H1 (cell line): ENCODE measurements at regions not wholly inside any gene's neighbourhood (a gene's known extent, or its start where the extent isn't known, plus 50 kb on each side); places are given as distances from the start of the nearest gene placed in this dataset.

Experiments used
- CTCF ChIA-PET: fragments of 300-600 bp; sonication (Branson Sonifier 250); formaldehyde crosslinking; loops from one replicate; lab custom pipeline; 2021; ENCODE audit not compliant: partially characterized antibody; lab: Charles Lee
- POLR2A ChIA-PET: fragments of 300-600 bp; sonication (Branson Sonifier 250); formaldehyde crosslinking; loops from one replicate; lab custom pipeline; 2021; ENCODE audit warnings: inconsistent platforms; ENCODE audit not compliant: partially characterized antibody; lab: Charles Lee
- DNase-seq, 2 experiments: peaks; one replicate each; pipeline versions ENCODE4 v3.0.0 to v3.0.0-alpha.2; 2010 to 2022; ENCODE audit warnings: low spot score in 2 of 2, low read depth in 1 of 2, mixed read lengths in 1 of 2
- FAIRE-seq: peaks from 2 replicates; lab custom pipeline; 2011; peaks lifted over from hg19 to GRCh38; lab: Jason Lieb, UNC
- H2AFZ ChIP-seq: 2 replicates; pipeline ENCODE4 v1.8.1; 2012; ENCODE audit warnings: low read length, inconsistent platforms
- H2AK5ac ChIP-seq: 2 replicates; pipeline ENCODE4 v1.6.1; 2013; ENCODE audit warnings: low read depth, low read length
- H2BK120ac ChIP-seq: replicated peaks from 2 replicates; pipeline ENCODE3; 2013; ENCODE audit warnings: low read depth, low read length, inconsistent platforms
- H2BK12ac ChIP-seq: 2 replicates; pipeline ENCODE4 v1.6.1; 2013; ENCODE audit warnings: low read depth, low read length
- H2BK15ac ChIP-seq: 2 replicates; pipeline ENCODE4 v1.6.1; 2013; ENCODE audit warnings: low read length
- H2BK20ac ChIP-seq: 2 replicates; pipeline ENCODE4 v1.6.1; 2013; ENCODE audit warnings: low read length
- H2BK5ac ChIP-seq: 2 replicates; pipeline ENCODE4 v1.6.1; 2013; ENCODE audit warnings: low read depth, low read length
- H3K14ac ChIP-seq: 2 replicates; pipeline ENCODE4 v1.6.1; 2013; ENCODE audit warnings: inconsistent platforms; ENCODE audit not compliant: insufficient read length
- H3K18ac ChIP-seq: 2 replicates; pipeline ENCODE4 v1.6.1; 2013; ENCODE audit warnings: low read length; ENCODE audit errors: extremely low read depth
- H3K23ac ChIP-seq: 2 replicates; pipeline ENCODE4 v1.6.1; 2013; ENCODE audit warnings: inconsistent platforms; ENCODE audit not compliant: insufficient read length
- H3K23me2 ChIP-seq: 2 replicates; pipeline ENCODE4 v1.6.1; 2013; ENCODE audit warnings: low read depth, low read length
- H3K27ac ChIP-seq: 2 replicates; pipeline ENCODE4 v1.6.1; 2011; ENCODE audit warnings: low read depth, low read length, inconsistent platforms
- H3K27me3 ChIP-seq, 4 experiments: replicated peaks in 1 of 4; 1 replicate in 1 of 4; 2 replicates in 3 of 4; pipeline versions ENCODE4 v1.6.1 to v1.8.1; 2011 to 2013; ENCODE audit warnings: low read length in 3 of 4, mild to moderate bottlenecking in 3 of 4, inconsistent platforms in 2 of 4, mixed read lengths in 2 of 4, moderate library complexity in 1 of 4; ENCODE audit not compliant: control insufficient read depth in 3 of 4, insufficient read depth in 3 of 4; ENCODE audit errors: extremely low read depth in 1 of 4
- H3K36me3 ChIP-seq, 4 experiments: 2 replicates each; pipeline versions ENCODE4 v1.6.1 to v1.8.1; 2011 to 2013; ENCODE audit warnings: mild to moderate bottlenecking in 4 of 4, low read length in 3 of 4, moderate library complexity in 2 of 4, control low read depth in 1 of 4, inconsistent platforms in 1 of 4; ENCODE audit not compliant: insufficient read depth in 4 of 4, control insufficient read depth in 2 of 4
- H3K4ac ChIP-seq: replicated peaks from 2 replicates; pipeline ENCODE3; 2013; ENCODE audit warnings: low read length, low read depth, mixed read lengths, inconsistent platforms; ENCODE audit not compliant: insufficient read length
- H3K4me1 ChIP-seq, 4 experiments: replicated peaks in 1 of 4; 1 replicate in 1 of 4; 2 replicates in 3 of 4; pipeline versions ENCODE4 v1.6.1 to v1.8.1; 2011 to 2013; ENCODE audit warnings: low read length in 3 of 4, inconsistent platforms in 2 of 4, mixed read lengths in 1 of 4; ENCODE audit not compliant: insufficient read depth in 4 of 4, control insufficient read depth in 3 of 4
- H3K4me2 ChIP-seq, 2 experiments: 2 replicates each; pipeline versions ENCODE4 v1.6.1 to v1.8.1; 2011 to 2013; ENCODE audit warnings: low read depth in 2 of 2, low read length in 2 of 2, control low read depth in 1 of 2, inconsistent platforms in 1 of 2, mild to moderate bottlenecking in 1 of 2; ENCODE audit not compliant: insufficient read depth in 1 of 2
- H3K4me3 ChIP-seq, 4 experiments: fragments of 200-600, 300-600 bp in 1 of 4; sonication (generic), shearing (Covaris generic), sonication (Bioruptor Twin) in 1 of 4; 2 replicates each; pipeline versions ENCODE4 v1.5.1 to v1.8.1; 2011 to 2016; ENCODE audit warnings: low read length in 4 of 4, low read depth in 3 of 4, control low read depth in 2 of 4, inconsistent platforms in 2 of 4, mild to moderate bottlenecking in 2 of 4, mixed read lengths in 1 of 4, moderate library complexity in 1 of 4; ENCODE audit not compliant: insufficient read depth in 2 of 4; ENCODE audit errors: extremely low read depth in 1 of 4
- H3K56ac ChIP-seq: replicated peaks from 2 replicates; pipeline ENCODE3; 2013; ENCODE audit warnings: low read depth, mild to moderate bottlenecking, mixed read lengths, low read length, inconsistent platforms; ENCODE audit not compliant: insufficient read length
- H3K79me1 ChIP-seq: 2 replicates; pipeline ENCODE4 v1.6.1; 2013; ENCODE audit warnings: low read depth, low read length, control low read depth
- H3K79me2 ChIP-seq, 2 experiments: 2 replicates each; pipeline versions ENCODE4 v1.6.1 to v1.8.1; 2012 to 2013; ENCODE audit warnings: low read length in 2 of 2, mild to moderate bottlenecking in 2 of 2, inconsistent platforms in 1 of 2; ENCODE audit not compliant: insufficient read depth in 2 of 2, control insufficient read depth in 1 of 2
- H3K9ac ChIP-seq, 4 experiments: replicated peaks in 1 of 4; 1 replicate in 1 of 4; 2 replicates in 3 of 4; pipeline versions ENCODE4 v1.6.1 to v1.8.1; 2011 to 2013; ENCODE audit warnings: low read depth in 3 of 4, low read length in 3 of 4, control low read depth in 2 of 4, mild to moderate bottlenecking in 2 of 4, moderate library complexity in 2 of 4, inconsistent platforms in 1 of 4; ENCODE audit errors: extremely low read depth in 1 of 4
- H3K9me3 ChIP-seq, 2 experiments: 2 replicates each; pipeline versions ENCODE4 v1.6.1 to v1.8.1; 2012 to 2013; ENCODE audit warnings: mild to moderate bottlenecking in 2 of 2, moderate library complexity in 2 of 2, control low read depth in 1 of 2, inconsistent platforms in 1 of 2, low read depth in 1 of 2, low read length in 1 of 2, mixed read lengths in 1 of 2; ENCODE audit not compliant: insufficient read depth in 2 of 2
- H4K20me1 ChIP-seq, 2 experiments: replicated peaks in 1 of 2; 2 replicates each; pipeline versions ENCODE3 to v1.8.1; 2011 to 2013; ENCODE audit warnings: inconsistent platforms in 2 of 2, low read length in 2 of 2, mild to moderate bottlenecking in 1 of 2; ENCODE audit not compliant: insufficient read depth in 2 of 2, control insufficient read depth in 1 of 2
- H4K5ac ChIP-seq: 2 replicates; pipeline ENCODE4 v1.6.1; 2013; ENCODE audit warnings: low read length, low read depth, mixed read lengths, inconsistent platforms; ENCODE audit not compliant: insufficient read length
- H4K8ac ChIP-seq: 2 replicates; pipeline ENCODE4 v1.8.0; 2013; ENCODE audit warnings: mild to moderate bottlenecking, moderate library complexity, low read length, inconsistent platforms; ENCODE audit not compliant: insufficient read depth; ENCODE audit errors: extremely low read depth
- H4K91ac ChIP-seq: replicated peaks from 2 replicates; pipeline ENCODE3; 2013; ENCODE audit warnings: low read length, mixed read lengths, inconsistent platforms; ENCODE audit not compliant: insufficient read length
- CHD2 ChIP-seq: IDR thresholded peaks from 2 replicates; pipeline ENCODE4 v1.6.1; 2012; ENCODE audit warnings: low read length, improper control_type of control experiment
- EZH2 ChIP-seq: fragments of 200-600 bp; sonication (generic); IDR thresholded peaks from 2 replicates; pipeline ENCODE4 v1.7.1; 2012; ENCODE audit warnings: low read depth, mild to moderate bottlenecking, moderate library complexity, low read length, inconsistent platforms; ENCODE audit not compliant: severe bottlenecking
- FOSL1 ChIP-seq: IDR thresholded peaks from 2 replicates; pipeline ENCODE4 v1.6.1; 2011; ENCODE audit warnings: mild to moderate bottlenecking, low read depth, low read length, moderate library complexity; ENCODE audit not compliant: insufficient read depth
- GABPA ChIP-seq: IDR thresholded peaks from 2 replicates; pipeline ENCODE4 v1.6.1; 2011; ENCODE audit warnings: mild to moderate bottlenecking, low read length, moderate library complexity, borderline replicate concordance; ENCODE audit not compliant: insufficient read depth
- KDM1A ChIP-seq: fragments of 200-600, 300-600 bp; sonication (generic); IDR thresholded peaks from 2 replicates; pipeline ENCODE4 v1.7.1; 2016; ENCODE audit warnings: mild to moderate bottlenecking, low read length, borderline replicate concordance
- NRF1 ChIP-seq: IDR thresholded peaks from 2 replicates; pipeline ENCODE4 v1.6.1; 2011; ENCODE audit warnings: mild to moderate bottlenecking, low read depth, low read length, improper control_type of control experiment
- POLR2A ChIP-seq, 2 experiments: IDR thresholded peaks; 1 replicate in 1 of 2; 2 replicates in 1 of 2; pipeline ENCODE4 v1.6.1; 2011; ENCODE audit warnings: low read depth in 2 of 2, low read length in 2 of 2, mild to moderate bottlenecking in 2 of 2; ENCODE audit errors: control extremely low read depth in 1 of 2
- RFX5 ChIP-seq: IDR thresholded peaks from 2 replicates; pipeline ENCODE4 v1.6.1; 2011; ENCODE audit warnings: low read depth, low read length, improper control_type of control experiment, borderline replicate concordance
- RNF2 ChIP-seq: fragments of 200-900, 300-1000 bp; sonication (generic); IDR thresholded peaks from 2 replicates; pipeline ENCODE4 v1.7.1; 2016; ENCODE audit warnings: borderline replicate concordance, low read depth, mild to moderate bottlenecking, antibody characterized with exemption, low read length; ENCODE audit not compliant: poor library complexity, severe bottlenecking; ENCODE audit errors: missing control alignments
- RXRA ChIP-seq: IDR thresholded peaks from 2 replicates; pipeline ENCODE4 v1.6.1; 2011; ENCODE audit warnings: low read depth, mild to moderate bottlenecking, low read length, moderate library complexity; ENCODE audit not compliant: insufficient read depth
- SP2 ChIP-seq: IDR thresholded peaks from 2 replicates; pipeline ENCODE4 v1.6.1; 2012; ENCODE audit warnings: mild to moderate bottlenecking, low read length, inconsistent platforms
- TAF1 ChIP-seq: IDR thresholded peaks from 2 replicates; pipeline ENCODE4 v1.6.1; 2011; ENCODE audit warnings: mild to moderate bottlenecking, low read depth, low read length
- TAF7 ChIP-seq: optimal IDR thresholded peaks from 2 replicates; pipeline ENCODE3; 2011; ENCODE audit warnings: low read depth, mild to moderate bottlenecking, inconsistent platforms, low read length, moderate library complexity, borderline replicate concordance
- TBP ChIP-seq: IDR thresholded peaks from 2 replicates; pipeline ENCODE4 v1.6.1; 2011; ENCODE audit warnings: low read depth, low read length, improper control_type of control experiment
- WGBS, 2 experiments: shearing (Covaris generic) in 1 of 2; methylation state at CpG; one replicate each; pipeline versions ENCODE4 v1.1.6 to v1.1.7; 2013 to 2015; ENCODE audit warnings: low lambda C conversion rate in 2 of 2, mixed read lengths in 2 of 2, inconsistent platforms in 1 of 2, low coverage in 1 of 2, missing lambda C conversion rate in 1 of 2; ENCODE audit not compliant: insufficient replicate concordance in 2 of 2, insufficient coverage in 1 of 2, insufficient read length in 1 of 2; ENCODE audit errors: extremely low coverage in 1 of 2, missing lambda C conversion rate in 1 of 2; 5-methylcytosine and 5-hydroxymethylcytosine counted together
- TF ChIP-seq, protein P1 (sequence below): IDR thresholded peaks from 2 replicates; pipeline ENCODE4 v1.6.1; 2011; ENCODE audit warnings: low read depth, mild to moderate bottlenecking, low read length; ENCODE audit not compliant: insufficient read depth

DNA sequence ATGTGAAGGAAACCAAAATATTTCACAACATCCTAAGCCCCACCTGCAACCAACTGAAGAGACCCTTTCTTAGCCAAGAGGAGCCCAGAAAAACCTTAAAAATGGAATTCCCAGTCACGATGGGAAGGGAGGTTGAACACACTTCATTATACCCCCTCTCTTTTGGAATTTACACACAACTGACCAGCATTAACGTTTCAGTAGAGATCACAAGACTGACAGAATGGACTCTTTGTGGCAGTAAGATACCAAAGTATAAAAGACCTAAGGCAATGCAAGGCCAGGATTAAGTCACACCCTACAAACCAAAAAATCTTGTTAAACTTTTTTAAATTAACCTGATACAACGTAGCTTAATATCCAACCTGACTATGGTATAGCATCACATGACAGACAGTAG is 190.9 kb downstream of the OTOR start:
- Histone ChIP-seq H4K91ac (no peak overlapping the region), H4K5ac (no peak overlapping the region), H3K27me3 (no peaks in the 10 kb centered on the region), H3K36me3 (no peaks in the 10 kb centered on the region; a peak in 1 of 8 replicates), H3K23me2 (no peaks in the 10 kb centered on the region), H3K4me3 (no peak overlapping the region), H2BK120ac (no peak overlapping the region), H3K27ac (no peak overlapping the region), H3K9me3 (no peaks in the 10 kb centered on the region), H3K23ac (no peak overlapping the region), H3K79me2 (no peaks in the 10 kb centered on the region), H2AFZ (no peak overlapping the region), H3K4ac (no peak overlapping the region), H2BK12ac (no peak overlapping the region), H3K79me1 (no peaks in the 10 kb centered on the region), H2BK15ac (no peak overlapping the region), H3K14ac (no peak overlapping the region), H3K4me1 (peaks cover 0 to 11% (median 10%) of the 10 kb centered on the region in 4 experiments; a peak in 3 of 7 replicates), H4K20me1 (no peaks in the 10 kb centered on the region), H4K8ac (no peak overlapping the region), H3K4me2 (no peak overlapping the region), H2BK20ac (no peak overlapping the region), H3K9ac (no peak overlapping the region), H2BK5ac (no peak overlapping the region), H3K56ac (no peak overlapping the region), H3K18ac (no peak overlapping the region), H2AK5ac (no peak overlapping the region)
- FAIRE-seq (no peak), DNase-seq (no peak)
- ChIA-PET CTCF (no interaction called here), POLR2A (interaction anchor here (0.6 kb wide), 1 partner anchor 186 kb away, joined by 3 read pairs; no protein-coding TSS in a partner anchor)
- WGBS, 2 experiments: 93% methylated on average over 3 of the region's 3 CpGs; no CpG with 5 or more reads in 1 of the 2 experiments
- TF ChIP-seq TAF1 (no peak), TBP (no peak), RNF2 (no peak), RXRA (no peak), NRF1 (no peak), TAF7 (no peak), EZH2 (no peak), GABPA (no peak), FOSL1 (no peak), SP2 (no peak), RFX5 (no peak), KDM1A (no peak), CHD2 (no peak), POLR2A (IDR thresholded peaks at IDR 0.05; ENCODE audit: control extremely low read depth in 1 of 2, low read depth in 2 of 2, low read length in 2 of 2) (no peak)
- TF ChIP-seq, protein P1, sequence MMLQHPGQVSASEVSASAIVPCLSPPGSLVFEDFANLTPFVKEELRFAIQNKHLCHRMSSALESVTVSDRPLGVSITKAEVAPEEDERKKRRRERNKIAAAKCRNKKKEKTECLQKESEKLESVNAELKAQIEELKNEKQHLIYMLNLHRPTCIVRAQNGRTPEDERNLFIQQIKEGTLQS: no peak
